ENCODE measurements at regions not wholly inside any gene's neighbourhood (a gene's known extent, or its start where the extent isn't known, plus 50 kb on each side); places are given as distances from the start of the nearest gene placed in this dataset.

DNA sequence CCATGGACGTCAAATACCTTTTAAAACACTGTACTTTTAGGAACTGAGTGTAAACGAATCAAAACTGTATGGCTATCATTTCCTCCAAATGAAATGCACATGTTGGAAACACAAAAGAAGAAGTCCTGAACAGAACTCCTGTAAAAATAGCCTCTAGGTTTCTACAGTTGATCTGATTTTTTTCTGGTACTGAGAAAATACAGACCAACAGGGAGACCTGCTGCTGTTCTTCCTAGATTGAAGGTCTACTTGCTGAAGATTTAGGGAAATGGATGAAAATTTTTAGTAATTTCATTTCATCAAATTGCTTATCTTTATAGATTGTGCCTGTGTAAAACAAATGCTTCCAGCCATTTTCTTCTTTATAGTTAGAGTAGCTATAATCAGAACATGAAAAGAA, 520.4 kb downstream of the SLITRK6 start:
- no peak for DNase-seq

GRCh38 chr13:85277748-85278147, 521.5 kb downstream of the SLITRK6 start:
- DNase-seq, result no peak

DNA sequence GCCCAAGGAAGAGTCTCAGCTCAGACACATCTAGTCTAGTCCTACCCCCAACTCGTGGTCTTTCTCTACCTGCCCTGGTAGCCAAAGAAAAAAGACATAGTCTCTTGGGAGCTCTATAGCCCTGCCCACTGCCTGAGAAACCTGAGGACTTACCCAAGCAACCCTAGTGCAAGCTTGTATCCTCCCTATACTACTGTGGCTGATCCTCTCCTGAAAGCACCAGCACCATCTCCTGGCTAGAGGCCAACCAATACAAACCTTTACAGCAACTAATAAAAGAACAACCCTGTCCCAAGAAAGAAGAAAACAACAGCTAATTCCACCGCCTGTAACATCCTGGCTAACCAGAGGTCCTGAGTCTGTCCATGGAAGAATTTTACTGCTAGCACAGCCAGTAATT, 532.4 kb downstream of the SLITRK6 start:
- no peak for DNase-seq

DNA sequence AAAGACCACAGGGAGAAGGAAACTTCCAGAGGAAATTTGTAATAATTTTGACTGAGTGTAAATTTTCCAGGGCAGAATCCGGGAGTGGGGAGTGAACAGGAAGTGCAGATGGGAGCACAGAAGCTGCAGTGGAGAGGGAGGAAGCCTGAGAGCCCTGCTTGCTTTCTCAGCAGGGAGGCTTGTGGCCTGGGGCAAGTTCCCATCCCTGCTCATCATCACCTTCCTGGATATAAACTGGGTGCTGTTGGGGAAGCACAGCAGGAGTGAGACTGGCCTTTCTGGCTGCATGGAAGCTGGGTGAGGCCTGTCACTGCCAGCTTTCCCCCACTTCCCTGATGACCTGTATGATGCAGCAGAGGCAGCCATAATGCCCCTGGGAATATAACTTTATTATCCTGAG, 532.9 kb downstream of the SLITRK6 start:
- no peak for DNase-seq

- no peak for DNase-seq
Observed at GRCh38 chr13:85265296-85265695, 533.9 kb downstream of the SLITRK6 start.

DNA sequence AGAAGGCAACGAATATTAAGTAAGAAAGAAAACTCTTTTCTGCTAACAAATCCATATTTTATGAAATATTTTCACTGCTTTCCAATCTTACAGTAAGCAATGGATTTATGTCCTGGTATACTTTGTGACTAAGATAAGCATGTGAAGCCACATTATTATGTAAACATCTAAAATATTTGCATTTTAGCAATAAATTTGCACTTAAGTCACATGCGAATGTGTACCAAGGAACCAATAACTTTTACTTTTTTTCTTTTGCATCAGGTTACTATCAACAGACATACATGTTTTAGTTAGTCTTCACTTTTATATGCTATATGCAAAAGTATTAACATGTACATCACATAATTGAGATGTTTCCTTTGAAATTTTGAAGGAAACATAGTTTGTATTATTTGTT, 536.7 kb downstream of the SLITRK6 start:
- no peak for DNase-seq

- DNase-seq, result peak; percentile 10
Observed at GRCh38 chr13:85261757-85262346, 537.4 kb downstream of the SLITRK6 start.

- no peak for DNase-seq
Observed at GRCh38 chr13:85260896-85261295, 538.3 kb downstream of the SLITRK6 start.

GRCh38 chr13:85255978-85256377, 543.2 kb downstream of the SLITRK6 start:
- no peak for DNase-seq

DNA sequence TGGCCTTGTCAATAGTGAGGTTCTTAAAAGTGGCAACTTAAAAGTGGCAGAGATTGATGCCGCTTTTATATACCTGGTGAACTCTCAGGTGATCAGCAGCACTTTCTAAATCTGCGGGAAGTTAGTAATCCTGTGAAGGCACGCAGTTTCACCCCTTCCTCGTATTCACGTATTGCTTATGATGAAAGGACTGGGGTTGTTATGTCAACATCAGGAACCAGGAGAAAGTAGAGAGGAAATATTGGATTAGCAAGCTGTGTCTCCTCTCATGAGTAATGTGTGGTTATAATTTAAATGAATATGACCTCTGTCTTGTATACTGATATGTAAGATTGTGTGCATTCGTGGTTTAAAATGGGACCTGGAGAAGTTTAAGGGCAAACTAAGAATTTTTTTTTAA, 544.6 kb downstream of the SLITRK6 start:
- no peak for DNase-seq

GRCh38 chr13:85249151-85249550, 550.1 kb downstream of the SLITRK6 start:
- DNase-seq, result no peak

- DNase-seq, result no peak
Observed at GRCh38 chr13:85247780-85248179, 551.4 kb downstream of the SLITRK6 start.

DNA sequence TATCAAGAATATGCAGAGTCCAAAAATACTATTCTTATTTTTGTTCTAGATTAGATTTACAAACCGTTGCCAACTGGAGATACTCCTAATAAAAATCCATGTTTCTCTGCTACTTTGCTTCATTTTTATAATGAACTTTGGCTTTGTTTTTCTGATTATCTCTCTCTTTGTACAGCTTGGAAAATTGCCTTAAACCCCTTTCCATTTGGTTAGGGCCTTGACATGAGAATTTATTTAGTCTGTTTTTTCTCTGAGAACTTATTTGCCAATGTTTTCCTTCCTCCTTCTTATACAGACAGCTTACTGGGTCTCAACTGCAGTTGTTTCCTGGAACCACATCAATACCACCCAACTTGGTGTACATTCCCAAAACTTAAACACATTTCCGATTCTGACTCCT, 555.4 kb downstream of the SLITRK6 start:
- DNase-seq, result no peak

DNA sequence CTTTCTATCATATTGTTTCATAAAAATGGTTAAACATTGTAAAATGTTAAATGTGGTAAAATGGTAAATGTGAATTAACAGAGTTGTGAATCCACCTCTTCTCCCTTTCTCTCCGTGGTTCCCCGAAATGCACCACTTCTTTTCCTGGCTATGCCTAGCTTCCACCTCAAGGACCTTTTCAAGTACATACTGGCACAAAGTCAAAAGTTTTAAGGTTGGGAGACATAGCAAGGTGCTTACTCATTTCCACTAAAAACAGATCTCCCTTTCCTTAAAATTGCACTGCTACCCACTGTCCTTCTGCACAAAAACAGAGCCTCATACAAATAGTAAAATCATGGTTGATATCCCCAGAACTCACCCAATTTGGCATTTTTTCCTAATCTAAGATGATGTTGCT, 558.2 kb downstream of the SLITRK6 start:
- DNase-seq, result peak; percentile 1

- DNase-seq, result no peak
Observed at GRCh38 chr13:85236413-85236812, 562.8 kb downstream of the SLITRK6 start.

- no peak for DNase-seq
Observed at GRCh38 chr13:85230691-85231093, 568.5 kb downstream of the SLITRK6 start.

- DNase-seq, result no peak
Observed at GRCh38 chr13:85228692-85229091, 570.5 kb downstream of the SLITRK6 start.

- no peak for DNase-seq
Observed at GRCh38 chr13:85223883-85224656, 575.1 kb downstream of the SLITRK6 start.

GRCh38 chr13:85216576-85216975, 582.6 kb downstream of the SLITRK6 start:
- no peak for DNase-seq

- DNase-seq, result no peak
Observed at GRCh38 chr13:85212692-85213091, 586.5 kb downstream of the SLITRK6 start.

- no peak for DNase-seq
Observed at GRCh38 chr13:85204668-85205344, 594.4 kb downstream of the SLITRK6 start.

GRCh38 chr13:85197431-85197830, 601.8 kb downstream of the SLITRK6 start:
- no peak for DNase-seq

GRCh38 chr13:85194482-85194881, 604.7 kb downstream of the SLITRK6 start:
- DNase-seq, result no peak

GRCh38 chr13:85191996-85192718, 607.1 kb downstream of the SLITRK6 start:
- DNase-seq, result no peak
